ENCODE measurements at regions not wholly inside any gene's neighbourhood (a gene's known extent, or its start where the extent isn't known, plus 50 kb on each side); places are given as distances from the start of the nearest gene placed in this dataset.

- no peak overlapping the region for H3K27ac Mint-ChIP-seq (ENCODE audit: unreplicated experiment)
- TF ChIP-seq CTCF (IDR thresholded peaks at IDR 0.05; ENCODE audit: partially characterized antibody, unreplicated experiment) = no peak
- H3K9me3 Mint-ChIP-seq (ENCODE audit: unreplicated experiment) = peaks cover 9% of the 10 kb centered on the region
- H3K4me1 Mint-ChIP-seq (ENCODE audit: low read depth, unreplicated experiment) = peaks cover 63% of the 10 kb centered on the region
- no peaks in the 10 kb centered on the region for H3K36me3 Mint-ChIP-seq (ENCODE audit: unreplicated experiment)
- DNase-seq = no peak
- H3K27me3 Mint-ChIP-seq (ENCODE audit: unreplicated experiment) = peaks cover 12% of the 10 kb centered on the region
- peak overlapping the region; percentile 20 for H3K4me3 Mint-ChIP-seq (ENCODE audit: unreplicated experiment)
Observed at GRCh38 chr3:194874206-194874605, 188.5 kb downstream of the FAM43A start.

- DNase-seq = no peak
- no peak for TF ChIP-seq CTCF (IDR thresholded peaks at IDR 0.05; ENCODE audit: partially characterized antibody, unreplicated experiment)
- peaks cover 67% of the 10 kb centered on the region for H3K4me1 Mint-ChIP-seq (ENCODE audit: low read depth, unreplicated experiment)
- H3K27me3 Mint-ChIP-seq (ENCODE audit: unreplicated experiment) = peaks cover 12% of the 10 kb centered on the region
- no peak overlapping the region for H3K4me3 Mint-ChIP-seq (ENCODE audit: unreplicated experiment)
- no peak overlapping the region for H3K27ac Mint-ChIP-seq (ENCODE audit: unreplicated experiment)
- no peaks in the 10 kb centered on the region for H3K36me3 Mint-ChIP-seq (ENCODE audit: unreplicated experiment)
- H3K9me3 Mint-ChIP-seq (ENCODE audit: unreplicated experiment) = peaks cover 9% of the 10 kb centered on the region
Observed at GRCh38 chr3:194874783-194875182, 189.1 kb downstream of the FAM43A start.

GRCh38 chr3:194875581-194876402 is 190.1 kb downstream of the FAM43A start:
- H3K27ac Mint-ChIP-seq (ENCODE audit: unreplicated experiment) = peak overlapping the region; percentile 63
- H3K4me1 Mint-ChIP-seq (ENCODE audit: low read depth, unreplicated experiment) = peaks cover 76% of the 10 kb centered on the region
- H3K27me3 Mint-ChIP-seq (ENCODE audit: unreplicated experiment) = peaks cover 20% of the 10 kb centered on the region
- H3K9me3 Mint-ChIP-seq (ENCODE audit: unreplicated experiment) = peaks cover 14% of the 10 kb centered on the region
- H3K4me3 Mint-ChIP-seq (ENCODE audit: unreplicated experiment) = peak overlapping the region; percentile 22
- TF ChIP-seq CTCF (IDR thresholded peaks at IDR 0.05; ENCODE audit: partially characterized antibody, unreplicated experiment) = no peak
- DNase-seq = peak; percentile 44
- H3K36me3 Mint-ChIP-seq (ENCODE audit: unreplicated experiment) = no peaks in the 10 kb centered on the region

GRCh38 chr3:194876403-194877095 is 190.9 kb downstream of the FAM43A start:
- peaks cover 26% of the 10 kb centered on the region for H3K27me3 Mint-ChIP-seq (ENCODE audit: unreplicated experiment)
- peaks cover 18% of the 10 kb centered on the region for H3K9me3 Mint-ChIP-seq (ENCODE audit: unreplicated experiment)
- H3K4me1 Mint-ChIP-seq (ENCODE audit: low read depth, unreplicated experiment) = peaks cover 78% of the 10 kb centered on the region
- H3K36me3 Mint-ChIP-seq (ENCODE audit: unreplicated experiment) = no peaks in the 10 kb centered on the region
- H3K27ac Mint-ChIP-seq (ENCODE audit: unreplicated experiment) = peak overlapping the region; percentile 63
- no peak for DNase-seq
- TF ChIP-seq CTCF (IDR thresholded peaks at IDR 0.05; ENCODE audit: partially characterized antibody, unreplicated experiment) = no peak
- peak overlapping the region; percentile 22 for H3K4me3 Mint-ChIP-seq (ENCODE audit: unreplicated experiment)

All from glutamatergic neuron (in vitro differentiated cells).